22Rv1 (cell line): ENCODE measurements at regions not wholly inside any gene's neighbourhood (a gene's known extent, or its start where the extent isn't known, plus 50 kb on each side); places are given as distances from the start of the nearest gene placed in this dataset.

Source experiments
- ZFX ChIP-seq: fragments of 450-650 bp; IDR thresholded peaks from 2 replicates; pipeline ENCODE4 v1.6.1; 2017; ENCODE audit warnings: antibody characterized with exemption, borderline replicate concordance
- TF ChIP-seq, protein P1 (sequence below): fragments of 450-650 bp; IDR thresholded peaks from 2 replicates; pipeline ENCODE4 v1.5.1; 2017; ENCODE audit warnings: mild to moderate bottlenecking

DNA sequence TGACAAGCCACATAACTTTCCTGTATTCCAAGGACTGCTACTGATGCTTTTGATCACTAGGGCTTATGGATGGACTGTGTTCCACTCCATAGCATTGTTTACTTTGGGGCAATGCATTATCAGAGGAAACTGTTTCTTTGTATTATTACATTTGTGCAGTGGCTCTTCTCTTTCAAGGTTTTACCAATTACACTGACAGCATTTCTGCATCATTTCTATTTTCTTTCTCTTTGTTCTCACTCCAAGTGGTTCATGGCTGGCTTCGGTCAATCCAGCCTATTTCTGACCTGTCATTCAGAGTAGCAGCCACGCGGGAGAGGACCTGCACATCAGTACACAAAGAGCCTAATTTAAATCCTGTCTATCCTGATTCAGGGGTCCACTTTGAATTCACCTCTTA, 711.0 kb downstream of the TLE4 start:
- TF ChIP-seq, protein P1, sequence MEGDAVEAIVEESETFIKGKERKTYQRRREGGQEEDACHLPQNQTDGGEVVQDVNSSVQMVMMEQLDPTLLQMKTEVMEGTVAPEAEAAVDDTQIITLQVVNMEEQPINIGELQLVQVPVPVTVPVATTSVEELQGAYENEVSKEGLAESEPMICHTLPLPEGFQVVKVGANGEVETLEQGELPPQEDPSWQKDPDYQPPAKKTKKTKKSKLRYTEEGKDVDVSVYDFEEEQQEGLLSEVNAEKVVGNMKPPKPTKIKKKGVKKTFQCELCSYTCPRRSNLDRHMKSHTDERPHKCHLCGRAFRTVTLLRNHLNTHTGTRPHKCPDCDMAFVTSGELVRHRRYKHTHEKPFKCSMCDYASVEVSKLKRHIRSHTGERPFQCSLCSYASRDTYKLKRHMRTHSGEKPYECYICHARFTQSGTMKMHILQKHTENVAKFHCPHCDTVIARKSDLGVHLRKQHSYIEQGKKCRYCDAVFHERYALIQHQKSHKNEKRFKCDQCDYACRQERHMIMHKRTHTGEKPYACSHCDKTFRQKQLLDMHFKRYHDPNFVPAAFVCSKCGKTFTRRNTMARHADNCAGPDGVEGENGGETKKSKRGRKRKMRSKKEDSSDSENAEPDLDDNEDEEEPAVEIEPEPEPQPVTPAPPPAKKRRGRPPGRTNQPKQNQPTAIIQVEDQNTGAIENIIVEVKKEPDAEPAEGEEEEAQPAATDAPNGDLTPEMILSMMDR: no peak
- TF ChIP-seq ZFX: no peak
